ENCODE measurements at regions not wholly inside any gene's neighbourhood (a gene's known extent, or its start where the extent isn't known, plus 50 kb on each side); places are given as distances from the start of the nearest gene placed in this dataset.

DNA sequence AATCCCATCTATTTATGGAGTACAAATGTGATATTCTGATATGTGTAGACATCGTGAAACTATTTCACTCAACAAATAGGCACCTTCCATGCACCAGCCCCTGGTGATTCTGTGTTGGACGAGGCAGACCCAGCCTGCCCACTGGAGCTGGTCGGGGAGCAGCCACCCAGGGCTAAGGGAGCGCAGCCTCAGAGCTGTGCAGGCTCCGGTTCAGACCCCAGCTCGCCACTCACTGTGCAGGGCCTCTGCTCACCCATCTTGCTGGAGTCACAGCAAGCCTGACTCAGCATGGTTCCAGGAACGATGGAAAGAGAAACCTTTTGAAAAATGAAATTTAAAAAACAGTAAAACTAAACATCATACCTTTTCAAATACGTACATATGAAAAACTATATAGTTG, 52.3 kb upstream of the BCL11B start (continued):
- no peak for TF ChIP-seq ZNF462 (CRISPR knock-in tag; IDR thresholded peaks at IDR 0.05)

- H3K9me3 Mint-ChIP-seq, result no peaks in the 10 kb centered on the region
- H3K27me3 Mint-ChIP-seq (ENCODE audit: insufficient read depth, low read depth, poor library complexity), result peaks cover 5% of the 10 kb centered on the region
- Histone ChIP-seq H3K4me3 (no peak overlapping the region), H4K20me1 (replicated peaks; ENCODE audit: insufficient read depth) (no peaks in the 10 kb centered on the region), H3K79me2 (replicated peaks; ENCODE audit: insufficient read depth) (no peaks in the 10 kb centered on the region), H3K27me3 (ENCODE audit: insufficient read depth) (no peaks in the 10 kb centered on the region), H3K4me2 (no peak overlapping the region), H3K27ac (ENCODE audit: low read depth) (no peak overlapping the region), H3K9me2 (ENCODE audit: insufficient read depth) (no peaks in the 10 kb centered on the region), H2AFZ (peak overlapping the region; percentile 63; the same call in 1 of the 2 replicates), H3K4me1 (ENCODE audit: insufficient read depth) (no peaks in the 10 kb centered on the region), H3K36me3 (ENCODE audit: insufficient read depth) (no peaks in the 10 kb centered on the region), H3F3A (replicated peaks; ENCODE audit: low read depth) (no peaks in the 10 kb centered on the region)
- no peaks in the 10 kb centered on the region for H3K36me3 Mint-ChIP-seq (ENCODE audit: low read depth)
- no peak overlapping the region for H3K27ac Mint-ChIP-seq
- ATAC-seq, result no peak
- DNase-seq (ENCODE audit: low spot score), result peak; percentile 37
- H3K4me3 Mint-ChIP-seq, result no peak overlapping the region
- peaks cover 12% of the 10 kb centered on the region for H3K4me1 Mint-ChIP-seq
- no peak for TF ChIP-seq EZH2 (IDR thresholded peaks at IDR 0.05; ENCODE audit: low read depth, unreplicated experiment)
- no peak for TF ChIP-seq JUNB (IDR thresholded peaks at IDR 0.05; ENCODE audit: unreplicated experiment)
- peak; percentile 17 to 28; a peak in 2 of 4 replicates for TF ChIP-seq CTCF (conservative IDR thresholded peaks at IDR 0.05; ENCODE audit: low read depth in 2 of 2)
- TF ChIP-seq, protein P1, sequence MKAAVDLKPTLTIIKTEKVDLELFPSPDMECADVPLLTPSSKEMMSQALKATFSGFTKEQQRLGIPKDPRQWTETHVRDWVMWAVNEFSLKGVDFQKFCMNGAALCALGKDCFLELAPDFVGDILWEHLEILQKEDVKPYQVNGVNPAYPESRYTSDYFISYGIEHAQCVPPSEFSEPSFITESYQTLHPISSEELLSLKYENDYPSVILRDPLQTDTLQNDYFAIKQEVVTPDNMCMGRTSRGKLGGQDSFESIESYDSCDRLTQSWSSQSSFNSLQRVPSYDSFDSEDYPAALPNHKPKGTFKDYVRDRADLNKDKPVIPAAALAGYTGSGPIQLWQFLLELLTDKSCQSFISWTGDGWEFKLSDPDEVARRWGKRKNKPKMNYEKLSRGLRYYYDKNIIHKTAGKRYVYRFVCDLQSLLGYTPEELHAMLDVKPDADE (IDR thresholded peaks at IDR 0.05), result no peak
- no peak for TF ChIP-seq NANOG (IDR thresholded peaks at IDR 0.05; ENCODE audit: borderline replicate concordance)
Observed at GRCh38 chr14:99323603-99324185, 51.7 kb upstream of the BCL11B start.
